GM21515 (cell line): ENCODE measurements at regions not wholly inside any gene's neighbourhood (a gene's known extent, or its start where the extent isn't known, plus 50 kb on each side); places are given as distances from the start of the nearest gene placed in this dataset.

ENCODE experiments used
- ATAC-seq: cut with Tn5 transposase; IDR thresholded peaks from one replicate; pipeline ENCODE4 v1.9.1; 2021; ENCODE audit not compliant: unreplicated experiment

- no peak for ATAC-seq
Observed at GRCh38 chr11:15724601-15725000, 609.9 kb downstream of the INSC start.

GRCh38 chr11:15725246-15725645, 610.5 kb downstream of the INSC start:
- no peak for ATAC-seq

GRCh38 chr11:15726221-15726746, 611.6 kb downstream of the INSC start:
- ATAC-seq: no peak

GRCh38 chr11:15726893-15727519, 612.3 kb downstream of the INSC start:
- no peak for ATAC-seq

- no peak for ATAC-seq
Observed at GRCh38 chr11:15727520-15727914, 612.8 kb downstream of the INSC start.

GRCh38 chr11:15728207-15728606, 613.5 kb downstream of the INSC start:
- no peak for ATAC-seq

- ATAC-seq: no peak
Observed at GRCh38 chr11:15730263-15730994, 615.7 kb downstream of the INSC start.

- no peak for ATAC-seq
Observed at GRCh38 chr11:15730995-15731385, 616.3 kb downstream of the INSC start.

- ATAC-seq: no peak
Observed at GRCh38 chr11:15735706-15736105, 620.6 kb downstream of the SOX6 start.

GRCh38 chr11:15737320-15737719, 619.0 kb downstream of the SOX6 start:
- ATAC-seq: no peak

GRCh38 chr11:15738931-15739330, 617.4 kb downstream of the SOX6 start:
- no peak for ATAC-seq

- ATAC-seq: no peak
Observed at GRCh38 chr11:15742626-15743519, 613.5 kb downstream of the SOX6 start.

GRCh38 chr11:15744693-15745092, 611.7 kb downstream of the SOX6 start:
- no peak for ATAC-seq

GRCh38 chr11:15745266-15745665, 611.1 kb downstream of the SOX6 start:
- no peak for ATAC-seq

- ATAC-seq: no peak
Observed at GRCh38 chr11:15747671-15748070, 608.7 kb downstream of the SOX6 start.

GRCh38 chr11:15748132-15748531, 608.2 kb downstream of the SOX6 start:
- no peak for ATAC-seq

- ATAC-seq: no peak
Observed at GRCh38 chr11:15748741-15749140, 607.6 kb downstream of the SOX6 start.

GRCh38 chr11:15750535-15751308, 605.6 kb downstream of the SOX6 start:
- ATAC-seq: no peak

GRCh38 chr11:15754221-15754620, 602.1 kb downstream of the SOX6 start:
- ATAC-seq: no peak

- ATAC-seq: no peak
Observed at GRCh38 chr11:15757048-15757698, 599.2 kb downstream of the SOX6 start.
